ENCODE measurements at regions not wholly inside any gene's neighbourhood (a gene's known extent, or its start where the extent isn't known, plus 50 kb on each side); places are given as distances from the start of the nearest gene placed in this dataset.

DNA sequence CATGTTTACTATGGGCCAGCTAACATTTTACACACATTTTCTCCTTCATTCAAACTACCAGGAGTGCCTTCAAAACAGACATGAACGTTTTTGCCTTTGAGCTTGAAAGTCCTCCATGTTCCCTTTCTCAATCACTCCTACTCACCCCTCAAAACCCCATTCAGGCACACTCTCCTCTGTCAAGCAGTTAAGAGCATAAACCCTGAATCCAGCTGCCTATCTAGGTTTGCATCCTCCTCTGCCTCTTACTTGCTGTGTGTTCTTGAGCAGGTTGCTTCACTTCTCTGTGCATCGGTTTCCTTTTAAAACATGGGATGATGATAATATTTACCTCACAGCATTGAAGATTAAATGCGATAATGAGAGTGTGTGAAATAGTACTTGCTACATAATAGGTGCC lies 215.3 kb downstream of the HAPSTR1 start:
- no peak for ATAC-seq

DNA sequence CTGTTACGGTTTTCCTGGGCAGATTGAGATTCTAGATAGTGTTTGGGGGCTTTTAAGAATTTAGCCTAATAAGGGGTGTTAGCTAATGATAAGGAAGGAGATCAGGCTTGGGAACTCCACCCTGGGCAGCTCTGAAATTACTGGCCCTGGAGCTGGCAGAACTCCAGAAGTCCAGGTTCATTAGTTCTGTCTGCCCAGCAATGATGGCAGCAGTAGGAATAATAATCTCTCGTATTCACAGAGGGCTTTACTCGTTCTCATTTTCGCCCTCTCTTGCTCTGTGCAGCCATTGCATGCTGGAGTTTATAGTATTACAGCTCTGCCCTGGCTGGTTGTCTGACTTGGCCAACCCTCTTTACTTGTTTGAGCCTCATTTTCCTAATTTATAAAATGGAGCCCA lies 216.0 kb downstream of the HAPSTR1 start:
- ATAC-seq = no peak

DNA sequence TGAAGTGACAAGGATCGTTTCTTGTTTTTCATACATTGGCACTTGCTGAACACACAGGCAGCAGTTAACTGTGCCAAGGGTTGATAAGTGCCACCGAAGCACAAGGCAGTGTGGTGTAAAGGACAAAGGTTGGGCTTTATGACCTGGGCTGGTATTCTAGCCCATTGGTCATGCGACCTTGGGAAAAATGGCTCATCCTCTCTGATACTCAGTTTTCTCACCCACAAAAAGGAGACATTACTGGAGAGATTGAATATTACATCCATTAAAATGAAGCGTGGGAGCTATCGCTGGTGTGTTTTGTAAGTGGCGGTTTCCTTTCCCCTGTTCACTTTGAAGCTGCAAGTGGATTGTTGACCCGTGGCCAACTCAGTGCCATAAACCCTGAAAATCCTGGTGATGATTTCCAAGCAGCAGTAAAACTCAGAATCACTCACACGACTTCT lies 216.9 kb downstream of the HAPSTR1 start:
- no peak for ATAC-seq

DNA sequence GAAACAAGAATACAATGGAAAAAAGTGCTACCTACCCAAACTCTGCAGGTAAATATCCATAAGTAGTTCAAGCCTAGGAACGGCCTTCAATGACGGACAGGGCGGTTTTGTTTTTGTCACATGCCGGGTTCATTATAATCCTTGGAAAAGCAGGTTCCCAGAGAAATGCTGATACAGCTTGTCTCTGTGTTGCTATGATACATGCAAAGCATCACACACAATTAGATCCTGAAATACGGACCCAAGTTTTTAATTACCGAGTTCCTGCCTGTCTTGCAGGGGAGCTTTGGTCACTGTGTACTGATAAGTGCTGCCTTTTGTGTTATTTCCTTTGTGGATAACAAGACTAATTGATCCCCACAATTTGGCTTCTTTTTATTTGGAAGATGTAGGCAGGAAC lies 217.4 kb downstream of the HAPSTR1 start:
- ATAC-seq = no peak

DNA sequence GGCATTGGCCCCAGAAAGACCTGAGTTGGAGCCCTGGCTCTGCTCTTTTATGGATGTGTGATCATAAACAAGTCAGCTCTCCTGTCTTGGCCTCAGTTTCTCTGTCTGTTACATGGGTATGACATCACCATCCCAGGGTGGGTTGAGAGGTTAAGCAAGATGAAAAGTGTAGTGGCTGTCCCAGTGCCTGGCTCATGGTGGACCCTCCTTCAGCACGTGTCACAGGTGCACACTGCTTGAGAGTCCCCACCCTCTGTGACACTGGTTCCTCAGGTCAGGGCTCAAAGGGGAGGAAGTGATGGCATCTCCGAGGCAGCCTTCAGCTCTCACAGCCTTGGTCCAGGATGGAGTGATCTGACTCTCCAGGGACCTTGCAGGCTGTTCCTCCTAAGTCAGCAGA lies 218.4 kb downstream of the HAPSTR1 start:
- no peak for ATAC-seq

DNA sequence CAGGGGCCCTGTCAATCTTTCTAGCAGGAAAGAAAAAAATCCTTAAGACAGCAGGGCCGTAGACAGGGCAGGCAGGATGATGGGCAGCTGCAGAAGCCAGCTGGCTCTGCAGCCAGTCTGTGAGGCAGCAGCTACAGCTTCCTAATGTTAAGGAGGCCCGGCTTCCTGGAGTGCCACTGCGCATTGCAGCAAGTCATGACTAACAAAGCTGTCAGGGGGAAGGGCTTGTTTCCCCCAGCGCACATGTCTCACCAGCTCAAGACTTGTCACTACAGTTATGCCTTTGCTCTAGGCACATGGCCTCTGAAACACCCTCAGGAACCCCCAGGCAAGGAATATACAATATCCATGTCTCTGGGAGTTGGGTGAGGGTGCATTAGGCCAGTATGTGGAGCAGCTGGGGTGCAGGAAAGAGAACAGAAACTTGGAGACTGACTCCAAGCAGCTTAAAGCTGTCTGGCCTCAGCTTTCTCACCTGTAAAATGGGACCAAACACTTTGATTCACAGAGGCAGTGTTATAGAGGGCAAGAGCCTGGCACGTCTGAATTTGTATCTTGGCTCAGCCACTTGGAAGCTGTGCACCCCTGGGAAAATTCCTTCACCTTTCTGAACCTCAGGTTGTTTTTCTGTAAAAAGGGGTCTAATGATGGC lies 220.0 kb downstream of the HAPSTR1 start:
- peak; percentile 28 for ATAC-seq

DNA sequence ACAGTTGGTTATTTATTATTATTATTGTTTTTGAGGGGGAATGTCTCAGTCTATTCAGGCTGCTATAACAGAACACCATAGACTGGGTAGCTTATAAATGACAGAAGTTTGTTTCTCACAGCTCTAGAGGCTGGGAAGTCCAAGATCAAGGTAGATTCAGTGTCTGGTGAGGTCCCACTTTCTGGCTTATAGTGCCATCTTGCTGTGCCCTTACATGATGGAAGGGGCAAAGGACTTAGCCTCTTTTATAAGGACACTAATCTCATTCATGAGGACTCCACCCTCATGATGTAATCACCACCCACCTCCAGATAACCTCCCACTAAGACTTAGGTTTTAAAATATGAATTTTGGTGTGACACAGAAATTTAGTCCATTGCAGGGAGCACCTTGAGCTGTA lies 224.6 kb downstream of the HAPSTR1 start:
- ATAC-seq = no peak

DNA sequence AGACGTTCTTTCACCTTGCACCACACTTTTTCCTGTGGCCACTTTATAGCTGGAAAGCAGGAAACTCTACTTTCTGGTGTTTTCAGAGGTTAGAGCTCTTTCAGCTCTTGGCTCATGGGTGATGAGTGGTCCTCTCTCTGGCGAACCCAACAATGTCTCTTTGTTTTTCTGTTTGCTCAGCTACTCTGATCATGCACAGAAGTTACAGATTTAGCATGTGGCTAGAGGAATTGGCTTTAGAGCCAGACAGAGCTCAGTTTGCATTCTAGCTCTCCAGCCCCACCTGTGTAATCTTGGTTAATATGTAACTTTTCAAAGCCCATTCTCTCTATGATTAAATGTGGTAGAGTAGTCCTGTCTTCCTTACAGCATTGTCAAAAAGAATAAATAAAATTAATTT lies 225.2 kb downstream of the HAPSTR1 start:
- ATAC-seq = no peak

DNA sequence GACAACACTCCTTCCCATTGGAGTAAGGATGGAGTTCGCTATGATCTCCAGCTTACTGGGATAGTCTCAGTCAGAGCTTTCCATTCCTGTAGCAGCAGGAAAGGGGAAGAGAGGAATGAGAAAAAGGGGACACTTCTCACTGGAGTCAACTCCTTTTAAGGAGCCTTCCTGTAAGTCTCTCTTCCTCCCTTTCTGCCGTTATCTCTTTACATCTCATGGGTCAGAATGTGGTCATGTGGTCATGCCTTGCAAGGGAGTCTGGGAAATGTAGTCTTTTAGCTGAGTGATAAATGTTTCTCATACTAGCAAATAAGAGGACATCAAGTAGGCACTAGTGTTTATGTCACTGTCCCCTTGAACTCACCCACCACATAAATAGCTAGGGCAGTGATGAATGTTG lies 227.3 kb downstream of the HAPSTR1 start:
- ATAC-seq = no peak

DNA sequence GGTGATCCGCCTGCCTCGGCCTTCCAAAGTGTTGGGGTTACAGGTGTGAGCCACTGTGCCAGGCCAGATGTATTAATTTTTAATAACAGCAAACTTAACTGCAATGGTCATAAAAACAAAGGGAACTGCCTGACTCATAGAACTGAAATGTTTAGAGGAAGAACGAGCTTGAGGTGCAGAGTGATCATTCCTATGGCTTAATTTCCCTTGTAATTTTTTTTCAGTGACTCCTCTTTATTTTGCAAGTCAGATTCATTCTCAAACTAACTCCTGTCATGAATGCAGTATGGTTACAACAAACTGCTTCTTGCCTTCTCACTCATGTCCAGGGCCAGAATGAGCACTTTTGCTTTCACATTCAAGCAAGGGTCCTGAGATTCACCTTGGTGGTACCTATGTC lies 231.3 kb downstream of the HAPSTR1 start:
- ATAC-seq = no peak

DNA sequence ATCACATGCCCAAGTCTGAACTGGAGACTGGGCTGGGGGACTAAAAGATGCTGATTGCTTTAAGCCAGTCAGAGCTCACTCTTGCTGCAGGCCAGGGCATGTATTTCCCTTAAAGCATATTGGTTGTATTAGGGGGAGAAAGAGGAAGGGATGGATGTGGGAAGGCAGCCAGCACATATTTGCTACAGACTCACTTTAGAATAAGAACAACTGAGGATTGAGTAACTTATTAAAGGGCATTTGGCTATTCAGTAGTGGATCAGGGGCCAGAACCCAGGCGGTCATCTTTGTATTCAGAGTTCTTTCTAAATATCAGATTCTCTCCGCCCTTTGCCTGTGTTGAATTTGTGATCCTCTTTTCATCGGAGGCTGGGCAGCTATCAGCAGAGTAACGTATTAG lies 231.7 kb downstream of the HAPSTR1 start:
- no peak for ATAC-seq

DNA sequence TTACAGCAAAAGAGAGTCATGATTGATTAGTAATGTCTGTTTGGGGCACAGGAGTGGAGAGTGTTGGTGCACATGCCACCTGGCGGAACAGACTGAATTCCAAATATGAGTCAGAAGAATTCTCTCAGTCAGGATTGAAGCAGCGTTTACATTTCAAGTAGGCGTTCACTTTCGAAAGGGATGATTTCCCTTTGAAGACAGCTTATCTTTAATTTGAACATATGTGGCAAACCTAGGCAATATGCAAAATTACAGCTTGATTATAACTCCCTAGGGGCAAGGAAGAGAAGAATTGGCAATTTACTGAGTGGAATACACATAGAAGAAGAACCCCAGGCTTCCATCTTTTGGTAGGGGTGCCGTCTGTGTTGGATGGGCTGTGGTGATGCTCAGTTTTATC lies 235.8 kb downstream of the HAPSTR1 start:
- no peak for ATAC-seq

DNA sequence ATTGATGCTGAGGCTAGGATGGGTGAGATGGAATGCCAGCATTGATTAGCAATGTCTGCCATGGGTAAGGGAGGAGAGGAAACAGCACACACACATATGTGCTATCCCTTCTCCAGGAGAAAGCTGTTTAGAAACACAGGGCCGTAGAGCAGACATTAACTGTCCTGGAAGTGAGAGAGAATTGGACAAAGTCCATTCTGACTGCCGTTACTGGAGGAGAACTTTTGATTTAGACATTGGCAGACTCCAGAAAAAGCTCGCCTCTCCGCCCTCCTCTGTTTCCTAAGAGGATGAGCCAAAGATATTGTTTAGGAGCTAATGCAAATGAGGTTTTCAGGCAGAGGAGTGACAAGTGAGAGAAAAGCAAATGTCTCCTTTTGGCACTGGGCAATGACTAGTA lies 237.0 kb downstream of the HAPSTR1 start:
- ATAC-seq = no peak

DNA sequence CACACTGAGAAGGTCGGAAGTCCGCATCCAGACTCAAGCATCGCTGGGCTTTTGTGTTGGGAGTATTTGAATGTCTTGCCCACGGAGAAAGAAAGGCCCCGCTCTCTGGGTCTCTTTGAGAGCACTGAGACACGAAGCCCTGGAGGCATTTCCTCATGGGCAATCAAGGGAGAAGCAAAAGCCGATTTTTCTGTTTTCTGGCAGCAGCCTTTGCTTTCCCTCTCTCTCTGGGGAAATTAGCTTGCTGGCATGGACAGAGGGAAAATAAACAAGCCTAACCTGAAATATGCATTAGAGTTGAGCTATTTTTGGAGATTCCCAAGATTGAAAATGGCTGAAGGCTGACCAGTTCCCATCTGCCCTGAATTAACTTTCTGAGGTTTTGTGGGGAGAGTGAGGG lies 238.7 kb downstream of the HAPSTR1 start:
- no peak for ATAC-seq

DNA sequence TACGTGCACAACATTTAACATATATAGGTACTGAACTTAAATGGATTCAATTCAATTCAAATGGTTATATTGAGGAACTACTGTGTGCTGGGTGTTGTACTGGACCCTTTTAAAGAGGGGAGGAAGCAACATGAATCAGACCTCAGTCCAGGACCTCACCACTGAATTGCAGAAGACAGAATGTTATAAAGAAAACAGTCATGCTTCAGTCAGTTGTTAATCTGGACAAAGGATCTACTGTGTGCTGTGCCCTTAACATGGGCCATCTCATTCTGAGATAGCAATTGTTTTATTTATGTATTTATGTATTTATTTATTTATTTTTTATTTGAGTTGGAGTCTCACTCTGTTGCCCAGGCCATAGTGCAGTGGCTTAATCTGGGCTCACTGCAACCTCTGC lies 240.1 kb downstream of the HAPSTR1 start:
- ATAC-seq = no peak

DNA sequence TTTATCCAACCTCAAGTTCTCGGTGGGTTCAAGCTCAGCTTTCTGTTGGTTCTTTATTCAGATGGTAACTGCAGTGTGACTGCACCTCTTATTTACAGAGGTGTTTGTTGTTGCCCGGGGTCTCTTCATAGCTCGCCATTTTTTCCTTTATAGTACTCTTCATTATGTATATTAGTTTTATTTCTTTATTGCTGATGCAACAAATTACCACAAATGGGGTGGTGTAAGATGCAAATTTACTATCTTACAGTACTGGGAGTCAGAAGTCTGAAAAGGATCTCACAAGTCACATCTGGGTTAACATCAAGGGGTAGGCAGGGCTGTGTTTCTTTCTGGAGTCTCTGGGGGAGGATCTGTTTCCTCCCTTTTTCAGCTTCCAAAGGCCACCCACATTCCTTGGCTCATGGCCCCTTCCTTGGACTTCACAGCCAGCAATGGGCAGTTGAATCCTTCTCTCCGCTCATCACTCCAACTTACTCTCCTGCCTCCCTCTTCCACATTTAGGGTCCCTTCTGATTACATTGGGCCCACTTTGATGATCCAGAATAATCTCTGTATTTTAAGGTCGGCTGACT lies 241.2 kb downstream of the HAPSTR1 start:
- ATAC-seq = no peak

DNA sequence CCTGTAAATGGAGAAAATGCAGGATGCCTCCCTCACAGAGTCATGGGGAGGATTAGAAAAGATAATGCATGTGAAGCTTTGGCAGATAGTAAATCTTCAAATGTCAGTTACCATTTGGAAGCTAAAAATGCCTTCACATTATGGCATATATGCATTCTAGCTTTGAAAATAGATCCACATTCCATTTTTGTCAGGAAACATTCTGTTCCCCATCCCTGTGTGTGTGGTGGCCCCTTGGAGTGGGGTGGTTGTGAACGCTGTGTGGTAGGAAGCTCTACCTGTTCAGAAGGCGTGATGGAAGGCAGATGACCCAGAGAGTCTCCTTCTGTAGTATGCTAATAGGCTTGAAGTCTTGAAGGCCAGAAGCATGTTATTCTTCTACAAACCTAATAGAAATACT lies 242.0 kb downstream of the HAPSTR1 start:
- ATAC-seq = no peak

DNA sequence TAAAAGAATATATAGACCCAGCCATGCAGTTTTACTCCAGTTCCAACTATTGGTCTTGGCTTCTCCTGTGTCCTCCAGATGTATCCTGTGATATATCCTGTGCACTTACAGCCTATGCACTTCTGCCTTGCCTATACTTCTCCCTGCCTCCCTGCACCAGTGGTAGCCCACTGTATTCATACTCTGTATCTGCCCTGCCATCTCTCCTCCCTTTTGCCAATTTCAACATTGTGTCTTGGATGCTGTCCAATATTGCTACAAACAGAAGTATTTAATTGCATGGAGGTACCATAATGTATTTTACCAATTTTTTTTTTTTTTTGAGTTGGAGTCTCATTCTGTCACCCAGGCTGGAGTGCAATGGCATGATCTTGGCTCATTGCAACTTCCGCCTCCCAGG lies 242.7 kb downstream of the HAPSTR1 start:
- no peak for ATAC-seq

DNA sequence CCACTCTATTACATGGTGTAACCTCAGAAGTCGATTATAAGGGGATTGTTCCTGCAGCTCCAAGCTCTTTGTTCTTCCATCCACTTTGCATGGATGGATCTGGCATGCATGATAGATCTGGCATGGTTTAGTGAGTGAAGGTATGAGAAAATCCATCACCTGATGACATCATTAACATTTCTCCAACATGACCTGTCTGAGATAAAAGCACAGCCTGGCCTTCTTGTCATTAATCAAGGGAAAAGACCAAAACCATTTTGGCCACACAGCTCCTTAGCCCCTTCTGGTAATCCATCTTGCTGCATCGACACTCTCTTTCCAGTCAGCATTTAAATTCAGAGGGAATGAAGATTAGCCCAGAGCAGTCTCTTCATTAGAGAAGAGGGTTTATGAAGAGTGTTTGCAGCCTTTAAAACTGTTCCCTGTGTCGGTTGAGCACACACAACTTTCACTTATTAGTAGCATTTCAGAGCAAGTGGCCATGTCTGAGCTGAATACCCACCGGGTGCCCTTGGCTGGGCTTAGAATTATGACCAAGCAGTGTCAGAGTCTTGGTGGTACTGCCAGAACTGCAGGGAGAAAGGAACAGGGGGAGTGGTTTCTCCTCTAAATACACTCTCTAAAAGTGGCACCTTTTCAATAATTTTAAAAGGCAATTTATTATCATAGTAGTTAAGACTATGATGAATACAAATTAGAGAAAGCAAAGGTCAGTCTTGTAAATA lies 246.0 kb downstream of the HAPSTR1 start:
- no peak for ATAC-seq

DNA sequence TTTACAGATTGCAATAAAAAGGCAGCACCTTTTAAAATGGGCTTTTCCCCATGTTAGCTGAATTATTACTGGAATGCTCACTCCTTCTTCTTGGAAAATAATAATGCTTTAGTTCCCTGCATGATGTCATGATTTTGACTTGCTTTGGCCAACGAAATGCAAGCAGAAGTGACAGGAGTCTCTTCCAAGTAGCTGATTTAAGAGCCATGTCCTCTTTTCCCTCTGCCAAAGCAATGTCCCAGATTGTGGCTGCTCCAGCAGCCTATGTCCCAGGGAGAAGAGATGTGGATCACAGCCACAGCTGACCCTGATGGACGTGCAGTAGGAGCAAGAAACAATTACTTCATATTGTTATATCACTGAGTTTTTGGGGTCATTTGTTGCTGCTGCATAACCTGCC lies 246.6 kb downstream of the HAPSTR1 start:
- ATAC-seq = no peak

DNA sequence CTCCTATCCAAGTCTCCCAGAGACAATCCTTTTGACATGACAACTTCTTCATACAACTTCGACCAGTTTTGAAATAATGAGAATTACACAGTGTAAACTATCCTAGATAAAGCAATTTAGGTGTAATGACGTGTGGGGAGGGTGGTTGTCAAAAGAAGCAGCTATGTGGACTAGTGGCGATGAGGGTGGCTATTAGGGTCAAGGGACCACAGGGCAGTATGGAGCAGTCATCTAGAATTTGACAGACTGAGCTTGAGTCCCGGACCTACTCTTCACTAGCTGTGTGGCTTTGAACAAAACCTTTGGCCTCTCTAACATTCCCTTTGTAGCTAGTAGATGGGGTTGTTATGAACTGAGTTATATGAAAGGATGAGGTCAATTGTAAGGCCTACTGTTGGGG lies 247.1 kb downstream of the HAPSTR1 start:
- no peak for ATAC-seq

DNA sequence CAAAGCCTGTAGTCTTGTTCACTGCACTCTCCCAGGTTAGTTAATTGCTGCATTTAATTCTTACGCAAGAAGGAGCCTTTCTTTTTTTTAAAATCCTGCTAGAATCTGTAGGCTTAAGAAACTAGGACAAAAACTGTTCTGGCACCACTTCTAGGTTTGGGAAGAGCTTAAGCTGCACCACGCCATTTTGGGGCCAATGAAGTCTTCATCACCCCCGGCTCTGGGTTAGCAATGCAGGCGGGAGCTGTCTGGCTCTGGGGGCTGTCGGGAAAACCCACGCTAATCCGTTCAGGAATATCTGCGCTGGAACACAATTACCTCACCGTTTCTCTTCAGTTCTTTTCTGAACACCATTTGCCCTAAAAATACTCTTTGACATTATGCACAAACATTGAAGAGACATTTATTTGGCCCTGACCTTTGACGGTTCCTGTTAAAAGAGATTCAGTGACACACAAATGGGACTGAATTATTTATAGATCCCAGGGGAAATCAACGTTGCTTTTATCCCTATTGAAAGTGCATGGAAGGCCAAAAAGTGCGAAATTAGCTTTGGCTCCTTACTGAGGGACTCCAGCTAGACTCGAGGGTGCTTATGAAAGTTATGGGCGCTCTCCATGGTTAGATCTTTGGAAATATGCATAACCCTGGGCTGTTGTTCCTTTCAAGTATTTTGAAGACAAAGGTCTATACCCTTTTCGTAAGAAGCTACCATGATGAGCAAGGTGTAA lies 249.2 kb downstream of the HAPSTR1 start:
- ATAC-seq = no peak

DNA sequence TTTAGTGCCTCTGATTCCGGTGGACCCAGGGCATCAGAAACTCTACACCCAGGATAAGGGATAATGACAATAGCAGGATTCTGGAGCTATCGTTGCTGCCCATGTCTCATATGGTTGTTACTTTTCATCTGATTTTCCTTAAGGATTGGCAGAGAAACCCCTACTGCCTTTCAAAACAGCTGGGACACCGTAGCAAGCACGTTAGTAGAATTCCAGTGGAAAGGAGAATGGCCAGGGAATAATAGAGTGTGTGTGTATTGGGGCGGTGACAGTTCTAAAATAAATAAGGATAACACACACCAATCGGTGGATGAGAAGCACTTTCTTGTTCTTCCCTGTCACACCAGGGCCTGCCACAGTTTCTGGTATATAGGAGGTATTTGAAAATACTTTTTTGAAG lies 251.8 kb downstream of the HAPSTR1 start:
- no peak for ATAC-seq

DNA sequence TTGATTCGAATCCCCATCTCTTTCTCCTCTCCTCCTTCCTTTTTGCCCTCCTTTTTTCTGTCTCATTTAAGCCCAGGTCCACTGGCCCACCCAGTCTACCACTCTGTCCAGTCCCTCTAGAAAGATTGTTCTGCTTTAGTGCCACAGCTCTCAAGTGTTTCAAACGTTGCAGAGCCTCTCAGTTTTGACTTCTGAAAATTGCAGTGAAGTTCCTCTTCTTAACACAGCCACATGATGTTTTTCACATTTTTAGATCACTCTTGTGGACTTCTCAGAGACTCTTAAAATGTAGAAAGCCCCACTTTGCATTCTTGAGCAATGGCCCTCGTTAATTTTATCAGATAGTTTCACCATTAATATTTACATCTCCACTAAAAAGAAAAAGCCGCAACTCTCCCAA lies 253.1 kb downstream of the HAPSTR1 start:
- no peak for ATAC-seq

Data from esophagus mucosa (tissue), 1 donor.